ENCODE measurements at regions not wholly inside any gene's neighbourhood (a gene's known extent, or its start where the extent isn't known, plus 50 kb on each side); places are given as distances from the start of the nearest gene placed in this dataset.

- no peak for TF ChIP-seq SUZ12 (IDR thresholded peaks at IDR 0.05; ENCODE audit: extremely low read depth, insufficient read depth, insufficient read length)
- no peak for TF ChIP-seq YY1 (IDR thresholded peaks at IDR 0.05; ENCODE audit: insufficient read depth, insufficient read length)
Measured at GRCh38 chr12:27133022-27133590, 50.7 kb upstream of the C12orf71 start.

All from NT2/D1 (cell line).